D721Med (cell line): ENCODE measurements at regions not wholly inside any gene's neighbourhood (a gene's known extent, or its start where the extent isn't known, plus 50 kb on each side); places are given as distances from the start of the nearest gene placed in this dataset.

Source experiments
- DNase-seq: peaks from one replicate; pipeline ENCODE4 v3.0.0; 2011; ENCODE audit warnings: low spot score; ENCODE audit not compliant: insufficient read length
- FAIRE-seq: peaks from 2 replicates; lab custom pipeline; 2011; peaks lifted over from hg19 to GRCh38; lab: Jason Lieb, UNC
- TF ChIP-seq, protein P1 (sequence below): IDR thresholded peaks from 2 replicates; pipeline ENCODE4 v1.5.1; 2012; ENCODE audit warnings: mild to moderate bottlenecking, control low read depth; ENCODE audit not compliant: insufficient read depth; ENCODE audit errors: missing control alignments

- peak; percentile 38 for FAIRE-seq
- DNase-seq = no peak
- TF ChIP-seq, protein P1, sequence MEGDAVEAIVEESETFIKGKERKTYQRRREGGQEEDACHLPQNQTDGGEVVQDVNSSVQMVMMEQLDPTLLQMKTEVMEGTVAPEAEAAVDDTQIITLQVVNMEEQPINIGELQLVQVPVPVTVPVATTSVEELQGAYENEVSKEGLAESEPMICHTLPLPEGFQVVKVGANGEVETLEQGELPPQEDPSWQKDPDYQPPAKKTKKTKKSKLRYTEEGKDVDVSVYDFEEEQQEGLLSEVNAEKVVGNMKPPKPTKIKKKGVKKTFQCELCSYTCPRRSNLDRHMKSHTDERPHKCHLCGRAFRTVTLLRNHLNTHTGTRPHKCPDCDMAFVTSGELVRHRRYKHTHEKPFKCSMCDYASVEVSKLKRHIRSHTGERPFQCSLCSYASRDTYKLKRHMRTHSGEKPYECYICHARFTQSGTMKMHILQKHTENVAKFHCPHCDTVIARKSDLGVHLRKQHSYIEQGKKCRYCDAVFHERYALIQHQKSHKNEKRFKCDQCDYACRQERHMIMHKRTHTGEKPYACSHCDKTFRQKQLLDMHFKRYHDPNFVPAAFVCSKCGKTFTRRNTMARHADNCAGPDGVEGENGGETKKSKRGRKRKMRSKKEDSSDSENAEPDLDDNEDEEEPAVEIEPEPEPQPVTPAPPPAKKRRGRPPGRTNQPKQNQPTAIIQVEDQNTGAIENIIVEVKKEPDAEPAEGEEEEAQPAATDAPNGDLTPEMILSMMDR = no peak
These were observed 281.1 kb downstream of the MBD2 start for GRCh38 chr18:53943326-53943860.

GRCh38 chr18:53941601-53942338, 282.7 kb downstream of the MBD2 start:
- TF ChIP-seq, protein P1 = no peak
- DNase-seq = no peak
- peak; percentile 90 for FAIRE-seq

DNA sequence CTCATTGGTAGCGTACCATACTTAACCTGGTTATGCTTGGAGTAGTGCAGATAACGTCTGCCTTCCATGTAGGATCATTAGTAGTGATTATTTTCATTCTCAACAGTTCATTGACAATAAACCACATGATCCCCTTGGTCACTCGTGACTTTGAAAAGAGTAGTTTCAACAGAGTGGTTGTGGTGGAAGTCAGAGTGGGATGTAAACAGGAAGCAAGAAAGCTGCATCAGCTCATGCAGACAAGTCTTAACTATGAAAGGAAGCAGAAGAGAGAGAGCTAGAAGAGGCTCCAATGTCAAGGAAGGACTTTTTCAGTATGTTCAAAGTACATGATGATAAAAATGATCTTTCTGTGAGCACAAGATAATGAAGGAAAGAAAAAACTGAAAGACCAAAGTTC, 287.4 kb downstream of the MBD2 start:
- FAIRE-seq = no peak
- TF ChIP-seq, protein P1 = no peak
- no peak for DNase-seq

DNA sequence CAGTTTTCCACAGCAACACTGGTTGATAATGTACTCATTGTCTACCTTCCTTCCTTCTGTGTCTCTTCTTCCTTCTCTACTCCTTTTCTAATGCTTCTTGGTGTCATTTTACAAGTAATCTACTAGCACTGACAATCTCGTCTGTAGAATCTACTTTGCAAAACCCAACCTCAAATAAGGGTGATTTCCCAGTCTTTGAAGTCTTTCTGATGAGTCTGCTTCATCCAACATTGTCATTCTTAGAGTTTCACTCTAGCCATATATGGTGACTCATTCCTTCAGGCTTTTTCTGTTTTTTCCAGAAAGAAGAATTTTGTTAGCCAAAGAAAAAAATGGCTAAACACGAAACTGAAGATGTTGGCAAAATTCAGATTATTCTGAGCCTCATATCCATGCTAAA, 288.7 kb downstream of the MBD2 start:
- FAIRE-seq (no peak), DNase-seq (no peak)

GRCh38 chr18:53935399-53935798, 289.1 kb downstream of the MBD2 start:
- DNase-seq (no peak), FAIRE-seq (no peak)
- TF ChIP-seq, protein P1 = no peak

More for the DNA sequence above, 288.7 kb downstream of the MBD2 start:
- TF ChIP-seq, protein P1 = no peak

GRCh38 chr18:53920312-53921075, 304.0 kb downstream of the MBD2 start:
- FAIRE-seq (peak; percentile 90), DNase-seq (no peak)
- TF ChIP-seq, protein P1 = no peak
